Glomerular endothelial cell (primary cell): ENCODE measurements at regions not wholly inside any gene's neighbourhood (a gene's known extent, or its start where the extent isn't known, plus 50 kb on each side); places are given as distances from the start of the nearest gene placed in this dataset.

Experiments used
- DNase-seq: peaks from one replicate; pipeline ENCODE4 v3.0.0-alpha.2; 2011; ENCODE audit warnings: low read depth, low spot score; ENCODE audit errors: extremely low read depth

DNA sequence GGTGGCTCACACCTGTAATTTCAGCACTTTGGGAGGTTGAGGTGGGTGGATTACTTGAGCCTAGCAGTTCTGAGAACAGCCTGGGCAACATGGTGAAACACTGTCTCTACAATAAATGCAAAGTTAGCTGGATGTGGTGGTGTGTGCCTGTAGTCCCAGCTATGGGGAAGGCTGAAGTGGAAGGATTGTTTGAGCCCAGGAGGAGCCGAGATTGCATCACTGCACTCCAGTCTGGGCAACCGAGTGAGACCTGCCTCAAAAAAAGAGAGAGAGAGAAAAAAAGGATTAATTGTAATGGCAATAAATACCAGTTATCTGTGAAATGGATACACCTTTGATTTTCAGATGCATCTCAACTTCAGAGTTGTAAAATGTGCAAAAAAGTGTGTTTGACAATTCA is 58.8 kb downstream of the SPRY1 start:
- DNase-seq, result no peak

DNA sequence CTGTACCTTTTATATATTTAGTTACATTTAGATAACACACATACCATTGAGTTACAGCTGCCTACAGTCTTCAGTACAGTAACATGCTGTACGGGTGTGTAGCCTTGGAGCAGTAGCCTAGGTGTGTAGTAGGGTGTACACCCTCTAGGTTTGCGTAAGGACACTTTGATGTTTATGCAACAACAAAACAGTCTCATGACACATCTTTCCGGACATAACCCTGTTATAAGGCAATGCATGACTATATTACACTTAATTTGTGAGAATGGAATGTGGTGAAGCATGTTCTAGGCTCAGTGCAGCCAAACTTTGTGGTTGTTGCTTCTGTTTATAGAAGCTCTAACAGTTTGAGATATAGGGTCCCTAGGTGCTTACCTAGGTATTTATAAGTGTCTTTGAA is 65.4 kb downstream of the SPRY1 start:
- DNase-seq, result no peak

DNA sequence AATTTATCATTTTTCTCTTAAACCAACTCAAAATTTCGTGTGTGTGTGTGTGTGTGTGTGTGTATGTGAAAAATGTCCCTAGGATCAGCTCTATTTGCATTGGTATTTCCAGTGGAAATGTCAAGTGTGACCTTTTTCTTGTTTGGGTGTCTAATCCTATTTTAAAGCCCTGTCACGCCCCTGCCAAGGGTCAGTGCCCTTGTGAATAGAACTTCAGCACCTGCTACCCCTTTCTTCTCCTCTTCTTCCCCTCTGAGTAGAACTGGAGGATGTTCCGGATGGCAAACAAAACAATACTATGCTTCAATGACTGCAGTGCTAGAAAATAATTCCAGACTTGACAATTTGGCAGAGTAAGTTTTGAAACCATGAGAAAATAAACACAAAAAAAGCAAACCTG is 67.3 kb downstream of the SPRY1 start:
- no peak for DNase-seq

DNA sequence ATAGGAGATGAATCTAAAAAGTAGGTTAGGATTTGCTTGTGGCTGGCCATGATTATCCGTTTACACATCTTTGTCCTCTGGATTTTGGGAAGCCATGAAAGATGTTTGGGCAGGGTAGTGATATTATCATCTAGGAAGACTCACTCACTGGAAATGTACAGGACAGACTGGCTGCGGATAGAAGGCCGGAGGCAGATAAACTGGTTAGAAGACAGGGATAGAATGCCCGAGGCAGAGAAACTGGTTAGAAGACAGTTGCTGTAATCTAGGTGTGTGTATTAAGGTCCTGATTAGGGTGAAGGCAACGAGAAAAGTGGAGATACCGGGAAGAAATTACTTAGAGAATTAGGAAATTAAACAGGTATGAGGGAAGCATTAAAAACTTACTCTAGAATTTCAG is 68.8 kb downstream of the SPRY1 start:
- no peak for DNase-seq

DNA sequence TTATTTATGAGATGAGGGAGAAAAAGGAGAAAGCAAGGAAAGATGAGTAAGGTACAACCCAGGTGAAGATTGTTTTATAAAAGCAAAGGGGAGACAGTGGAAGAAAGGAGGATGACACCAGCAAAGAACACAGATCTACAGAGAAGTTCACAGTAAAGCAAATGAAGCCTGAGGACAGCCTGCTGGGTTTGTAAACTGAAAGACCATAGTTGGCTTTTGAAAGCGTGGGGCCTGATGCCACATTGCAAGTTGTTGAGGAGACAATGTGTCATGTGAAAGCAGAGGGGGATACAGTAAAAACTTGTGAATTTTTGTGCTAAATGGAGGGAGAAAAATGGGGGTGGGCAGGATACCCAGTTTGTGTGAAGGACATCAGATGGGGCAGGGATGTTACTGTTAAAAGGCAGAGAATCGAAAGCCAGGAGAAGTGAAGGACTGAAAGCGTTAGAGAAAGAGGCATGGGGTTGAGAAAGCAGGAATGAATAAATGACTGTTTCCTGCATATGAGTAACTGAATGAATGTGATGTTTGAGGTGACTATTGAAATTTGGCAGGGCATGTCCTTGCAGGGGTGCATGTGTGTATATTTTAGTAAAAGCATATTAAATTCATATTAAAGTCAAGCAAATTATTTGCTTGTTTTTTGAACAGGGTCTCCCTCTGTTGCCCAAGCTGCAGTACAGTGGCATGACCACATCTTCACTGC is 69.6 kb downstream of the SPRY1 start:
- no peak for DNase-seq

DNA sequence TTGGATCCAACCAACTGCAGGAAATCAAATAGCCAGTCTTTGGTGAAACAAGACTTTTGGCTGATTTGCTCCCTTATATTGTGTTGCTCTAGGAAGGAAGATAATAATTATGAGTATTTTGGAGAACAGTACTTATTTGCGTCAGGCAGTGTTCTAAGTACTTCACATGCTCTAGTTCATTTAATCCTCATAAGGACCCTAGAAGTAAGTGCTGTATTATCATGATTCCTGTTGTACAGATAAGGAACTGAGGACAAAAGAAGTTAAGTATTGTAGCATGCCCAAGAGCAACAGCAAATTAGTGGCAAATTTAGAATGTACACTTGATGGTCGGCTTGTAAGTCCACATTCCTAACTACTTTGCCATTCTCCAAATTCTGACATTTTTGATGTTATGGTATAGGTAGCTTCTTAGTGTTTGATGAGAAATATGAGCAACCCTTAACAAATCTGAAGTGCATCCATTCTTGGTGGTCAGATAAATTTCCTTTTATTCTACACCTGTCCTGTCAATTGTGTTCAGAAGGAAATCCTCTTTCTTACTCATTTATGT is 72.0 kb downstream of the SPRY1 start:
- DNase-seq, result no peak

DNA sequence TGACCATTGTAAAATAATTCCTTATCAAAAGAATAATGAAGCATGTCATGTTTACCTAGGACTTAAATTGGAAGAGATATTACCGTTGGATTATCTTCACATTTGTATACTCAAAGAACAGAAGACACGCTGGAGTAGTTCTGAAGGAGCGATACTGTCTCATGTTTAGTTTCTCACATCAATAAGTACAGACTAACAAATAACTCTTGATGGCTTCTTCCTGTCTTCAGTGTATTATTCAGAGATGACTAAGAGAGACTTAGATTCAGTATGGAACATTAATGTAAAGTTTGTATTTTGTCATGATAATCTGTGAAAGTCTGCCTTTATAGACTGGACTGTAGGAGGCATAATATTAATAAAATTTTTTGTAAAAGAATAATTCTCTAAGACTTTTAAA is 72.7 kb downstream of the SPRY1 start:
- no peak for DNase-seq

DNA sequence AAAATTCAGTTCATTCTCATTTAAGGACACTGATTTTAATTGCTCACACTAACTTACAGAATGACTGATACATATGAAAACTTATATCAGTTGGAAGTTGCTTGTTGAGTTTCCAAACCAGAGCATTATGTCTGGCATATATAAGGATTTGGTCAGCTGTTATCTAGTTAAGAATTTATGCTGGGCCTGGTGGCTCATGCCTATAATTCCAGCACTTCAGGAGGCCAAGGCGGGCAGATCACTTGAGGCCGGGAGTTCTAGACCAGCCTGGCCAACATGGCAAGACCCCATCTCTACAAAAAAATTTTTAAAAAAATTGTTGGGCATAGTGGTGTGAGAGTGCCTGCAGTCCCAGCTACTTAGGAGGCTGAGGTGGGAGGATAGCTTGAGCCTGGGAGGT is 73.1 kb downstream of the SPRY1 start:
- no peak for DNase-seq

DNA sequence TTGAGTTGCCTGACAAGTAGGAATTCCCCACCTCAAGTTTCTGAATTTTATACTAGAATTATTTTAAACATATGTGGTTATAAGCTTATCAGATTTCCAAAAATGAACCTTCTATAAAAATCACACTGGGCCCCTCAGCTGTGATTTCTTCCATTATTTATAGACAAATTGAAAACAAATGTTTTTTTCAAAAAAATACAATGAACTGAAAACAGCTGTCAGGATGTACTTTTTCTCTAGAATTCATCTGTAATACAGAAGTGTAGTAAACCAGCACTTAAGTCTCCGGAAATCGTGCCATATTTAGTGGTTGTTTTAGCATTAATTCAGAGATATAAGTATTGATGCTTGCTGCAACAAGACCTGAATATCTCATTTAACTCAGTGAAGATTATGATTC is 74.0 kb downstream of the SPRY1 start:
- DNase-seq, result no peak

DNA sequence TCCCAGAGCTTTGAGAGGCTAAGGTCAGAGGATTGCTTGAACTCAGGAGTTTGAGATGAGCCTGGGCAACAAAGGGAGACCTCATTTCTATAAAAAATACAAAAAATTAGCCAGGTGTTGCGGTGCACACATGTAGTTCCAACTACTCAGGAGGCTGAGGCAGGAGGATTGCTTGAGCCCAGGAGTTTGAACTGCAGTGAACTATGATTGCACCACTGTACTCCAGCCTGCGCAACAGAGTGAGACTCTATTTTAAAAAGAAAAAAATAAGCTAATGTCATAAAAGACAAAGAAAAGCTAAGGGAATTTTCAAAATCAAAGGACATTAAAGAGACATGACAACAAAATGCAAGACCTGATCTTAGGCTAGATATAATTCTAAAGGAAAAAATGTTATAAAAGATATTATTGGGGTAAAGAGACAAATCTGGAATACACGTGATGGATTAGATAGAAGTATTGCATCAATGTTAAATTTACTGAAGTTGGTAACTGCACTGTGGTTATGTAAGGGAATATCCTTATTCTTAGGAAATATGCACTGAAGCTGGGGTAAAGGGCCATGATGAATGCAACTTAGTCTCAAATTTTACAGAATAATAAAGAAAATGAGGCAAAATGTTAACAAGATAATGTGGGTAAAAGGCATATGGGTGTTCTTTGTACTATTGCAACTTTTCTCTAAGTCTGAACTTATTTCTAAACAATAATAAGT is 75.2 kb downstream of the SPRY1 start:
- no peak for DNase-seq

DNA sequence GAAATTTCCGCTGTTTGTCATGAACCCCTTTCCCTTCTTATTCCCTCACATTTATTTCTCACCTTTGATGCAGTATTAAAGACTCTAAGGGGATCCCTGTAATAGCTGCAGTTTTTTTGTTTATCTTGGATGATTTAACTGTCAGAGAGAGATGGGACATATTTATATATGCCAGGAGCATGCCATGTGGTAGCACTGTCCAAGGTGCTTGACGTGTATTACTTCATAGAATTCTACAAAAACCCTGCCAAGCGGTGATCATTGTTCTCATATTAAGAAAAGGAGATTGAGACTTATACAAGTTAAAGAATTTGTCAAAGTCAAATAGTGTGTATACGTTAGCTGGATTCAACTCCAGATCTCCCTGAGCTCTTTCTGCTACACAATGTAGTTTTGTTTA is 78.2 kb downstream of the SPRY1 start:
- DNase-seq, result no peak

DNA sequence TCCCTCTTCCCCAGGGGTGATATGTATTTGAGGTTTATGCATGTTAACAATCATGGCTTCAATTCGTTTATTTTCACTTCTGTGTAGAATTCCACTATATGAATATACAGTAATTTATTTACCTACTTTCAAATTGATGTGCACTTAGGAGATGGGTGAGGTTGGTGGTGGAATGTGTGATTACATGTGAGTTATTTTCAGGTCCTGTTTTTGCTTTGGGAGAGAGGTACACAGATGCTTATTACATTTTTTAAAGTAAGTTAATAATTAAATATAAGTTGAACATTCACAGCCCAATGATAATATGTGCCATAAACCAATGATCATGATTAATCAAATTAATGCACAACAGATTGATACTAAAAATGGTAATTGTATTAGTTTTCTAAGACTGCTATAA is 79.5 kb downstream of the SPRY1 start:
- DNase-seq, result no peak

DNA sequence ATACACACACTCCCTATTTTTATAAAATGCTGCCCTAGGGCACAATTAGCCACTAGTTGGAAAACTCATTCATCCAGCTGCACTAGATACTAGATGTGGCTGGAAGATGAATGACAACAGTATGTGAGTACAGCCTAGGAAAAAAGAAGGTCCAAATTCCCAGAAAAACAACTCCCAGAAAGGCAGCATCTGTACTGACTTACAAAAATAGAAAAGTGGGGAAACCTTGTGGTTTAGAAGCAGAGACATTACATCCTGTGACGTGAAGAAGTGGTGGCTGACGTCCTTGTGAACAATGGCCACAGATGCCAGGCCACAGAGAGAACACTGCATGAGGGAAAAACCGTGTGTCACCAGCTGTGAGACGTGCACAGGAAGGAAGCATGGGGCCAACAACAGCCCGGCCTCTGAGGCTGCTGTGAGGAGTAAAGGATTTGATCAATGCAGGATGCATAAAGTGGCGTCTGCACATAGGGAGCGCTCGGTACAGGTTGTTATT is 81.2 kb downstream of the SPRY1 start:
- peak; percentile 42 for DNase-seq

DNA sequence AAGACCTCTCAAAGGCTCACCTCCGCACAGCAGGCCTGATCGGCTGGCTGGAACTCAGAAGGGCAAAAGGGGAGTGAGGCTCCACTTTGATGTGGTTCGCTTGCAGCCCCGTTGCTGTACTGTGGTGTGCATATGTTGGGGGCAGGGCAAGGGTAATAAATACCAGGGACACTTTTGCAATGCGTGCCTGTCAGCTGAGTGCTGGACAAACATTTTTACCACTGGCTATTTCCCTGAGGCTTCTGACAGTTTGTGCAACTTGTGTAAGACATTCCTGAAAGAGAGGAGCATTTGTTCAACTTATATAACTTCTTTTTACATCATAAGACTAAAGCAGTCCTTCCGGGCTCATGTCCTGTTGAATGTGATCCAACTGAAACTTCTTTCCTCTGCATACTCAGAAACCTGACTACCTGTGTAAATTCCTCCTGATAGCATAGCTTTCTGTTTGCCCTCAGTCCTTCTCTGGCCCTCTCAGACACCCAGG is 82.3 kb downstream of the SPRY1 start:
- no peak for DNase-seq

DNA sequence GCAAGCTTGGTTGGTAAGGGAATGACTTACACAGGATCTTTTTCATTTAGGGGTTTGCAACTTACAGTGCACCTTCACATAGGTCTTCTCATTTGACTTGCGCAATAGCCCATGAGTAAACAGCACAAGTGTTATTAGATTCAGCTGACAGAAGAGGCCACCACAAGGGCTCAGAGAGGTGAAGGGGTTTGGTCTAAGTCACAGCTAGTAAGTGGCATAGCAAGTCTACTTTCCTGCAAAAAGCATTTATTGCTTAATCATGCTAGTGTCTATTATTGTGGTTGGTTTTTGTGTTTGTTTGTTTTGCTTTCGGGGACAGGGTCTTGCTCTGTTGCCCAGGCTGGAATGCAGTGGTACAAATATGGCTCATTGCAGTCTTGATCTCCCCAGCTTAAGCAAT is 83.3 kb downstream of the SPRY1 start:
- no peak for DNase-seq

DNA sequence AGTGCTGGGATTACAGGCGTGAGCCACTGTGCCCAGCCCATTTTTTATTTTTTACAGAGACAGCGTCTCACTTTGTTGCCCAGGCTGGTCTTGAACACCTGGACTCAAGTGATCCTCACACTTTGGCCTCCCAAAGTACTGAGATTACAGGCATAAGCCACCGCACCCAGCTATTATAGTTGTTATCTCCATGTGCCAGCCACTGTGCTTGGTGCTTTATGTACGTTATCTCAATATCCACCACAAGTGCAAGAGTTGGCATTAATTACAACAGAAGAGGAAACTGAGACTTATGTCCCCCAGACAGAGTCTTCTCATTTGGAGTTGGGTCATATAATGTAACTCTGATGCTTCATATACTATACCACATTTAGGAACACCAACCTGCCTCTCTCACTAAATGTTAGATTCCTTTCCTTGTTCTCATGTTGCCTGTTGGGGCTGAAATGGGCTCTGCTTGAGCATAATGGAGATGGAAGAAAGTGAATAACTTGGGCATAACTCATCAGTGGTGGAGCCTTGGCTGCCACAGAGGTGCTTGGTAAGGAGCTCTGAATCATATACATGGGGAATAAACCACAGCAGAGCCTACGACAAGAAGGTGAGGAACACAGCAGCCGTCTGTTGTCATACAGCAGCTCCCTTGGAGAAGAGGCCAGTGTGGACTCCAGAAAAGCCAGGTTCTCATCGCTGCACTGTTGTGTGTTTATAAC is 84.3 kb downstream of the SPRY1 start:
- no peak for DNase-seq

DNA sequence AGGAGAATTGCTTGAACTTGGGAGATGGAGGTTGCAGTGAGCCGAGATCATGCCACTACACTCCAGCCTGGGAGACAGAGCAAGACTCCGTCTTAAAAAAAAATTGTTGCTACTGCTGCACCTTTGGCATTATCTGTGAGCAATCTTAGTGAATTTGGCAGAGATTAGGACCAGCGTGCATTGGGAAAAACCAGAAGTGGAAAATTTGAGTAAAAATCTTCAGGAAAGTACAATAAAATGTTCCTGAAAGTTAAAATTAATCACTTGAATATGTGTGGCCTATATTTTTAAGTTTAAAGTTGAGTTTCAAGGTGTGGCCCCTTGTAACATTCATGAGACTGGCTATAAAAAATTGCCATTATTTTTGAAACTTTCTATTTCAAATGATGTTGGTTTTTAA is 85.1 kb downstream of the SPRY1 start:
- no peak for DNase-seq

DNA sequence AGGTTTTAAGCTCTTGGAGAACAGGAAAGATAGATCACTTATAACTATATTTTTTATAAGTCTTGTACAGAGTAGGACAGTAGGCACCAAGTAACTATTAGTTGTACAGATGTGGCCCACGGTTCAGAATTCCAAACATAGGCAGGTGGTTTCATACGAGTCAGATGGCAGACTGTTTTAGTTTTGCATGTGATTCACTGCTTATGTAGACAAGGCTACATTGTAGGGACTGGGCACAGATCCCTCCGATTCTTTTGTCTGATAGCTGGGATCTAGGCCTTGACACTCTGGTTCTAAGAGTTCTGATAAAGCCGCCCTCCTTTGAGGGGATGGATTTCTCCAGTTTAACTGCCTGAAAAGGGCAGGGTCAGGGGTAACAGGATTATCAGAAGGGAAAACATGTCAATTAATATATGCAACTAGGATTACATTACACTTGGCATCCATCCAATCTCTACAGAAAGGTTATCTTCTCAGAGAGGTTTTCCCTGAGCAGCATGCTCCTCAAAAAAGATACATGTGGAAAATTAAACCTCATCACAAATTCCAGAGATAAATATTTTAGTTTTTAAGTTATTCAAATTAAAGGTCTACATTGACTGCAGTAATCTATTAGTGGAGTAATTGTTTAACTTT is 87.8 kb downstream of the SPRY1 start:
- DNase-seq, result no peak

DNA sequence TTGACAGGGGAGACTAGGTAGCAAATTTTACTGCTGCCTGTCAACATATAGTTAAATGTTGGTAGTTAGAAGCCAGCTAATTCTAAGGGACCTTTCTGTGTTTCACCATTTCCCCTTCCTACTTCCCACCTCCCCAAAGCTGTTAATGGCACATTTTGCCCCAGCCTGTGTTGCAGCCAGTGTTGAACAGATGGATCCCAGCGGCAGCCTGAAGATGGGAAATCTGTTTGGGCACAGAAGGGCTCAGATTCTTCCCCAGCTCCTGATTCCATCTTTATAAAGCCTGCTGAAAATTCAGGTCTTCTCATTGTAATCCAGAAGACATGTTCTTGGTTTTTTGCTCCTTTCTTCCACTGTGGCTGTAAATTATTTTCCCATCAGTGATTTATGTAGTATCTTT is 89.0 kb downstream of the SPRY1 start:
- DNase-seq, result no peak

DNA sequence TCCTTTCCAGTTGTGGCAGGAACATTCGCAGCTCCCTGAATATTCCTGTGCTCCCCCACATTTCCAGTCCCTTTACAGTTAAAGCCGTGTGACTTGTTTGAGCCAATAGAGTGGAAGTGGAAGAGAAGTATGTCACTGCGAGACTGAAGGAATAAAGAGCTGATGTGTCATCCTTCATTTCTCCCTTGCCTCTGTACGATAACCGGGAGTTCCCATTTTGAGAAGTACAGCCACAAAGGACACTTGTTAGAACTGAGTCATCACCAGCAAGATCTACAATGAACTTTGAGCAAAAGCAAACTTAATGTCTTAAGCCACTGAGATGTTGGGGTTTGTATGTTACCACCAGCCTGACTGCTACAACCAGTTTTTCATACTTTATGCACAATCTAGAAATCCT is 92.3 kb downstream of the SPRY1 start:
- DNase-seq, result no peak

DNA sequence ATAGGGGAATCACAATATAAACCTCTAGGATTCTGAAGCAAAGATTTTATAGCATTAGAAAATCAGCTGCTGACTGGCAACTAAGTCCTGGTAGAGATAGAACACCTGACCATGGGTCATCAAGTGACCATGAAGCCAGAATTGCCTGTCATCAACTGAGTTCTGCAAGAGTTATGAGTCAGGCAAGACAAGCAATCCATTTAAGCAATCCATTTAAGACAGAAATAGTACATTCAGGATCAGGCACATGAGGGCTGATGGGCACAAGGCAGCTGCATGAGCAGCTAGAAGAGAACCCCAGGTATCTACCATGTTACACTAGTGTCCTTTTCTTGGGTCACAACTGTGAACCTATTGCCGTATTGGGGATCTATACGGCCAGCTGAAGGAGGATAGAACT is 98.9 kb downstream of the SPRY1 start:
- DNase-seq, result no peak
